Fibroblast of lung (primary cell): ENCODE measurements at regions not wholly inside any gene's neighbourhood (a gene's known extent, or its start where the extent isn't known, plus 50 kb on each side); places are given as distances from the start of the nearest gene placed in this dataset.

Experiments
- DNase-seq, 2 donors: peaks; one replicate each; pipeline versions ENCODE4 v3.0.0 to v3.0.0-alpha.2; 2010; ENCODE audit warnings: low read depth in 2 of 2
- H2AFZ ChIP-seq: 2 replicates; pipeline ENCODE4 v1.5.1; 2012; ENCODE audit warnings: low read length, control low read depth, inconsistent platforms
- H3K27ac ChIP-seq: 2 replicates; pipeline ENCODE4 v1.5.1; 2011; ENCODE audit warnings: low read length, control low read depth; ENCODE audit not compliant: insufficient read depth
- H3K27me3 ChIP-seq: 2 replicates; pipeline ENCODE4 v1.5.1; 2011; ENCODE audit warnings: mild to moderate bottlenecking, low read length; ENCODE audit not compliant: control insufficient read depth, insufficient read depth
- H3K36me3 ChIP-seq: 2 replicates; pipeline ENCODE4 v1.5.1; 2011; ENCODE audit warnings: low read length; ENCODE audit not compliant: control insufficient read depth, insufficient read depth
- H3K4me1 ChIP-seq: 2 replicates; pipeline ENCODE4 v1.5.1; 2011; ENCODE audit warnings: low read length; ENCODE audit not compliant: control insufficient read depth, insufficient read depth; ENCODE audit errors: extremely low read depth
- H3K4me2 ChIP-seq: 2 replicates; pipeline ENCODE4 v1.5.1; 2011; ENCODE audit warnings: low read length, control low read depth; ENCODE audit not compliant: insufficient read depth; ENCODE audit errors: extremely low read depth
- H3K4me3 ChIP-seq, 4 experiments: fragments of 200-600 bp in 1 of 4; sonication (generic) in 1 of 4; replicated peaks in 1 of 4; 2 replicates each; pipeline ENCODE4 v1.5.1; 2011 to 2016; ENCODE audit warnings: low read length in 4 of 4, low read depth in 3 of 4, mild to moderate bottlenecking in 3 of 4, control low read depth in 2 of 4, inconsistent platforms in 1 of 4, mixed read lengths in 1 of 4; ENCODE audit not compliant: insufficient read depth in 1 of 4; ENCODE audit errors: control extremely low read depth in 1 of 4
- H3K79me2 ChIP-seq: 2 replicates; pipeline ENCODE4 v1.5.1; 2012; ENCODE audit warnings: mild to moderate bottlenecking, low read length, inconsistent platforms; ENCODE audit not compliant: control insufficient read depth, insufficient read depth
- H3K9ac ChIP-seq: 2 replicates; pipeline ENCODE4 v1.5.1; 2011; ENCODE audit warnings: mild to moderate bottlenecking, low read length, control low read depth; ENCODE audit not compliant: insufficient read depth
- H3K9me3 ChIP-seq: 2 replicates; pipeline ENCODE4 v1.5.1; 2012; ENCODE audit warnings: low read depth, low read length; ENCODE audit not compliant: control insufficient read depth, insufficient read depth
- H4K20me1 ChIP-seq: 2 replicates; pipeline ENCODE4 v1.5.1; 2011; ENCODE audit warnings: low read length; ENCODE audit not compliant: control insufficient read depth, insufficient read depth; ENCODE audit errors: extremely low read depth
- EZH2 ChIP-seq: IDR thresholded peaks from 2 replicates; pipeline ENCODE4 v1.5.1; 2012; ENCODE audit warnings: low read length, control low read depth, mild to moderate bottlenecking; ENCODE audit errors: missing control alignments
- TF ChIP-seq, protein P1 (sequence below), 2 donors: IDR thresholded peaks in 1 of 2; conservative IDR thresholded peaks in 1 of 2; 1 replicate in 1 of 2; 2 replicates in 1 of 2; pipeline ENCODE4 v1.5.1; 2011 to 2012; ENCODE audit warnings: low read length in 2 of 2, control low read depth in 1 of 2, inconsistent platforms in 1 of 2, low read depth in 1 of 2, mild to moderate bottlenecking in 1 of 2

DNA sequence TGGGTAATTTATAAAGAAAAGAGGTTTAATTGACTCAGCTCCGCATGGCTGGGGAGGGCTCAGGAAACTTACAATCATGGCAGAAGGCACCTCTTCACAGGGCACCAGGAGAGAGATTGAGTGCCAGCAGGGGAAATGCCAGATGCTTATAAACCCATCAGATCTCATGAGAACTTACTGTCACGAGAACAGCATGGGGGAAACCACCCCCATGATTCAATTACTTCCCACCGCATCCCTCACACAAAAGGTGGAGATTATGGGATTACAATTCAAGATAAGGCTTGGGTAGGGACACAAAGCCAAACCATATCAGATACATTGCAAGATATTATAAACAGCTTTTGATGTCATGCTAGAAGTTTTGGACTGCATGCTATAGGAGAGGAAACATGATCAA, 204.3 kb downstream of the VEGFC start:
- Histone ChIP-seq H3K9ac (no peak overlapping the region), H3K4me3 (no peak overlapping the region), H3K36me3 (no peaks in the 10 kb centered on the region), H3K4me1 (no peaks in the 10 kb centered on the region), H4K20me1 (no peaks in the 10 kb centered on the region), H3K9me3 (no peaks in the 10 kb centered on the region), H3K4me2 (no peak overlapping the region), H2AFZ (no peak overlapping the region), H3K27ac (no peak overlapping the region), H3K27me3 (no peaks in the 10 kb centered on the region), H3K79me2 (no peaks in the 10 kb centered on the region)
- no peak for DNase-seq
- no peak for TF ChIP-seq EZH2
- TF ChIP-seq, protein P1, sequence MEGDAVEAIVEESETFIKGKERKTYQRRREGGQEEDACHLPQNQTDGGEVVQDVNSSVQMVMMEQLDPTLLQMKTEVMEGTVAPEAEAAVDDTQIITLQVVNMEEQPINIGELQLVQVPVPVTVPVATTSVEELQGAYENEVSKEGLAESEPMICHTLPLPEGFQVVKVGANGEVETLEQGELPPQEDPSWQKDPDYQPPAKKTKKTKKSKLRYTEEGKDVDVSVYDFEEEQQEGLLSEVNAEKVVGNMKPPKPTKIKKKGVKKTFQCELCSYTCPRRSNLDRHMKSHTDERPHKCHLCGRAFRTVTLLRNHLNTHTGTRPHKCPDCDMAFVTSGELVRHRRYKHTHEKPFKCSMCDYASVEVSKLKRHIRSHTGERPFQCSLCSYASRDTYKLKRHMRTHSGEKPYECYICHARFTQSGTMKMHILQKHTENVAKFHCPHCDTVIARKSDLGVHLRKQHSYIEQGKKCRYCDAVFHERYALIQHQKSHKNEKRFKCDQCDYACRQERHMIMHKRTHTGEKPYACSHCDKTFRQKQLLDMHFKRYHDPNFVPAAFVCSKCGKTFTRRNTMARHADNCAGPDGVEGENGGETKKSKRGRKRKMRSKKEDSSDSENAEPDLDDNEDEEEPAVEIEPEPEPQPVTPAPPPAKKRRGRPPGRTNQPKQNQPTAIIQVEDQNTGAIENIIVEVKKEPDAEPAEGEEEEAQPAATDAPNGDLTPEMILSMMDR (conservative IDR thresholded peaks at IDR 0.05 in 1 of 2, IDR thresholded peaks at IDR 0.05 in 1 of 2; ENCODE audit: low read depth in 1 of 2, low read length in 2 of 2) = no peak

DNA sequence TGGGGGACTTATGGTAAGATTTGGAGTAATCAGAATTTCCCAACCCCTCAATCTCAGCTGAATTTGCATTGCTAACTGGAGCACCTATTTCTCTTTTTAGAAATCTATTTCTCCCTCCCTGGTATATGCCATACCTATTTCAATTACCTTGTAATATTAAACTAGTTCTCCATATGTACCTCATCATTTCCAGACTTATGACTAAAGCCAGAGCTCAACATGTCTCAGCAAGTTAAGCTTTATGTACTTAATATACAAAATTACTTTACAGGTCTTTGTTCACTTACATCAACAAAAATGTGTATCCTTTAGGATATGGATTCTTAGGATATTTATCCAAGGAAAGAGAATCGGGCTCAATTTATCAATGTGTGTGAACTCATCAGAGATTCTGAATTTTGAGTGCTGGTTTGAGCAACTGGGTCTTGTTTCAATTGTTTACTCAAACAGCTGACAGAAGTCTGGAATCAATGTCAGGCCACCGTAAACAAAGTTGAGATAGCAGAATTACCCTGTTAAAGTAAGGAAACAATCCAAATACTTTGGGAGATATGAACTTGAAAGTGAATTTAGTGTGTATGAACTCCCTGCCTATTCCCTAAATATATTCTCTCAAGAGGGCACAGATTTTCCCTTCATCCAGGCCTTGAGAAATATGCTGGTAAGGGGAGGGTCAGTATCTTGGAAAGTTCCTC, 199.6 kb downstream of the VEGFC start:
- TF ChIP-seq, protein P1 (conservative IDR thresholded peaks at IDR 0.05 in 1 of 2, IDR thresholded peaks at IDR 0.05 in 1 of 2; ENCODE audit: low read depth in 1 of 2, low read length in 2 of 2) = no peak
- TF ChIP-seq EZH2 = no peak
- Histone ChIP-seq H3K27me3 (no peaks in the 10 kb centered on the region), H3K36me3 (no peaks in the 10 kb centered on the region), H3K9me3 (no peaks in the 10 kb centered on the region), H2AFZ (no peak overlapping the region), H3K4me2 (no peak overlapping the region), H3K4me1 (no peaks in the 10 kb centered on the region), H3K9ac (no peak overlapping the region), H3K79me2 (no peaks in the 10 kb centered on the region), H4K20me1 (no peaks in the 10 kb centered on the region), H3K4me3 (no peak overlapping the region), H3K27ac (no peak overlapping the region)
- DNase-seq = peak in 1 of 2 donors; percentile 32

DNA sequence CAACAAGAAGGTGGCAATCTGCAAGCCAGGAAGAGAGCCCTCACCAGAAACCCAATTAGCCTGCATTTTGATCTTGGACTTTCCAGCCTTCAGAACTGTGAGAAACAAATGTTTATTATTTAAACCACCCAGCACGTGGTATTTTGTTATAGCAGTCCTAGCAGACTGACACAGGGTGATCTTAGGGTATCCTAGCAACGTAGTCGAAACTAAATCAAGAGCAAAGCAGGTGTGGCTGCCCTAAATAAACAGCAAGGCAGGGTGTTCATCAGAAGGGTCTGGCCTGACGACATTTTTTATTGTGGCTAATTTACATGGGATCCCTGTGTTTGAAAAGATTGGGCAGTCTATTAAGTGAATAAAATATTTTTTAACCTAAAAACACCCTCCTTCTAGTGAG, 198.8 kb downstream of the VEGFC start:
- TF ChIP-seq EZH2 = no peak
- TF ChIP-seq, protein P1 (conservative IDR thresholded peaks at IDR 0.05 in 1 of 2, IDR thresholded peaks at IDR 0.05 in 1 of 2; ENCODE audit: low read depth in 1 of 2, low read length in 2 of 2) = no peak
- Histone ChIP-seq H3K9me3 (no peaks in the 10 kb centered on the region), H4K20me1 (no peaks in the 10 kb centered on the region), H3K36me3 (no peaks in the 10 kb centered on the region), H3K27me3 (no peaks in the 10 kb centered on the region), H3K4me2 (no peak overlapping the region), H3K4me3 (no peak overlapping the region), H2AFZ (no peak overlapping the region), H3K9ac (no peak overlapping the region), H3K27ac (no peak overlapping the region), H3K79me2 (no peaks in the 10 kb centered on the region), H3K4me1 (no peaks in the 10 kb centered on the region)
- DNase-seq = no peak
